DOHH2 (cell line): ENCODE measurements at regions not wholly inside any gene's neighbourhood (a gene's known extent, or its start where the extent isn't known, plus 50 kb on each side); places are given as distances from the start of the nearest gene placed in this dataset.

Source experiments
- H3F3A ChIP-seq: fragments of 200-600 bp; sonication (generic), shearing (Covaris generic); 2 replicates; pipeline ENCODE4 v1.6.0; 2016; ENCODE audit warnings: antibody characterized with exemption, mild to moderate bottlenecking; ENCODE audit not compliant: control insufficient read depth, insufficient read depth
- H3K27ac ChIP-seq: fragments of 200-600 bp; sonication (generic); 2 replicates; pipeline ENCODE4 v1.5.1; 2014; ENCODE audit warnings: low read depth, mild to moderate bottlenecking, low read length, moderate library complexity
- H3K27me3 ChIP-seq: fragments of 200-600 bp; sonication (generic); 2 replicates; pipeline ENCODE4 v1.6.1; 2014; ENCODE audit warnings: mild to moderate bottlenecking, low read length, mixed read lengths; ENCODE audit not compliant: control insufficient read depth
- H3K36me3 ChIP-seq: fragments of 200-600 bp; sonication (generic); 2 replicates; pipeline ENCODE4 v1.6.1; 2014; ENCODE audit warnings: mild to moderate bottlenecking, low read length, moderate library complexity, mixed read lengths; ENCODE audit not compliant: control insufficient read depth
- H3K4me1 ChIP-seq: fragments of 200-600 bp; sonication (generic); 2 replicates; pipeline ENCODE4 v1.6.1; 2014; ENCODE audit warnings: mild to moderate bottlenecking, low read length, mixed read lengths; ENCODE audit not compliant: control insufficient read depth
- H3K4me2 ChIP-seq: fragments of 200-600 bp; sonication (generic); 2 replicates; pipeline ENCODE4 v1.6.0; 2014; ENCODE audit warnings: mild to moderate bottlenecking, low read length, moderate library complexity
- H3K4me3 ChIP-seq: fragments of 200-600 bp; sonication (generic); 2 replicates; pipeline ENCODE4 v1.5.1; 2014; ENCODE audit warnings: mild to moderate bottlenecking, low read length, mixed read lengths
- H3K79me2 ChIP-seq: fragments of 200-600 bp; sonication (generic); 2 replicates; pipeline ENCODE4 v1.6.1; 2014; ENCODE audit warnings: mild to moderate bottlenecking, low read length, mixed read lengths; ENCODE audit not compliant: control insufficient read depth
- H3K9me2 ChIP-seq: fragments of 200-600 bp; sonication (generic); replicated peaks from 2 replicates; pipeline ENCODE4 v1.6.1; 2014; ENCODE audit warnings: mild to moderate bottlenecking, low read length, mixed read lengths; ENCODE audit not compliant: control insufficient read depth
- H3K9me3 ChIP-seq: fragments of 200-600 bp; sonication (generic); 2 replicates; pipeline ENCODE4 v1.6.1; 2014; ENCODE audit warnings: antibody characterized with exemption, low read length, mixed read lengths; ENCODE audit not compliant: control insufficient read depth, insufficient read depth
- H4K20me1 ChIP-seq: fragments of 200-600 bp; sonication (generic); 2 replicates; pipeline ENCODE4 v1.6.0; 2014; ENCODE audit warnings: low read depth, mild to moderate bottlenecking, antibody characterized with exemption, low read length, moderate library complexity; ENCODE audit not compliant: control insufficient read depth, insufficient read depth
- EZH2phosphoT487 ChIP-seq: fragments of 200-600 bp; sonication (generic); IDR thresholded peaks from 2 replicates; pipeline ENCODE4 v1.6.1; 2017; ENCODE audit warnings: borderline replicate concordance, mild to moderate bottlenecking, antibody characterized with exemption, low read length, moderate library complexity, mixed read lengths
- TF ChIP-seq, protein P1 (sequence below): fragments of 200-600 bp; sonication (generic); IDR thresholded peaks from one replicate; pipeline ENCODE4 v1.5.1; 2014; ENCODE audit warnings: antibody characterized with exemption, mild to moderate bottlenecking, low read depth, low read length; ENCODE audit not compliant: poor library complexity, severe bottlenecking

DNA sequence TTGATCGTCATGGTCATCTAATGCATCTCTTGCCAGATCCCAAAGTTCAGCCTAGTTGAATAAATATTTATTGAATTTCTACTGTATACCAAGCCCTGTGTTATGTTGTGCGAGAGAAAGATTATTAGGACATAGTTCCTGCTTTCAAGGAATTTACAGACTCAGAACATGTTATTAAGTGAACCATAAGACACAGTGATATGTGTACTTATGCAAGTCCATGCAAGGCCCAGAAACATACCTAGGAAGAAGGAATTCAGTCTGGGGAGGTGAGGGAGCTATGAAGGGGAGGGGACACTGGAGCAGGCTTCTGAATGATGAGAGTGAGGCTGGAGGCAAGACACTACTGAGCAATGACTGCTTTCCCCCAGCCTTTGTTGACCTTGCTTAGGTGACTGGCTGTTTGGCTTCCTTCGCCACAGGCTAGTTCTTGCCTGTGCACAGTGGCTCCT is 81.4 kb downstream of the ACAA2 start:
- Histone ChIP-seq H4K20me1 (no peaks in the 10 kb centered on the region), H3K9me2 (no peaks in the 10 kb centered on the region), H3K36me3 (no peaks in the 10 kb centered on the region), H3K9me3 (no peaks in the 10 kb centered on the region), H3K4me1 (no peaks in the 10 kb centered on the region), H3K4me3 (no peak overlapping the region), H3K27me3 (no peaks in the 10 kb centered on the region), H3F3A (no peaks in the 10 kb centered on the region), H3K4me2 (no peak overlapping the region), H3K79me2 (no peaks in the 10 kb centered on the region), H3K27ac (no peak overlapping the region)
- TF ChIP-seq EZH2phosphoT487: no peak
- TF ChIP-seq, protein P1, sequence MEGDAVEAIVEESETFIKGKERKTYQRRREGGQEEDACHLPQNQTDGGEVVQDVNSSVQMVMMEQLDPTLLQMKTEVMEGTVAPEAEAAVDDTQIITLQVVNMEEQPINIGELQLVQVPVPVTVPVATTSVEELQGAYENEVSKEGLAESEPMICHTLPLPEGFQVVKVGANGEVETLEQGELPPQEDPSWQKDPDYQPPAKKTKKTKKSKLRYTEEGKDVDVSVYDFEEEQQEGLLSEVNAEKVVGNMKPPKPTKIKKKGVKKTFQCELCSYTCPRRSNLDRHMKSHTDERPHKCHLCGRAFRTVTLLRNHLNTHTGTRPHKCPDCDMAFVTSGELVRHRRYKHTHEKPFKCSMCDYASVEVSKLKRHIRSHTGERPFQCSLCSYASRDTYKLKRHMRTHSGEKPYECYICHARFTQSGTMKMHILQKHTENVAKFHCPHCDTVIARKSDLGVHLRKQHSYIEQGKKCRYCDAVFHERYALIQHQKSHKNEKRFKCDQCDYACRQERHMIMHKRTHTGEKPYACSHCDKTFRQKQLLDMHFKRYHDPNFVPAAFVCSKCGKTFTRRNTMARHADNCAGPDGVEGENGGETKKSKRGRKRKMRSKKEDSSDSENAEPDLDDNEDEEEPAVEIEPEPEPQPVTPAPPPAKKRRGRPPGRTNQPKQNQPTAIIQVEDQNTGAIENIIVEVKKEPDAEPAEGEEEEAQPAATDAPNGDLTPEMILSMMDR: no peak

DNA sequence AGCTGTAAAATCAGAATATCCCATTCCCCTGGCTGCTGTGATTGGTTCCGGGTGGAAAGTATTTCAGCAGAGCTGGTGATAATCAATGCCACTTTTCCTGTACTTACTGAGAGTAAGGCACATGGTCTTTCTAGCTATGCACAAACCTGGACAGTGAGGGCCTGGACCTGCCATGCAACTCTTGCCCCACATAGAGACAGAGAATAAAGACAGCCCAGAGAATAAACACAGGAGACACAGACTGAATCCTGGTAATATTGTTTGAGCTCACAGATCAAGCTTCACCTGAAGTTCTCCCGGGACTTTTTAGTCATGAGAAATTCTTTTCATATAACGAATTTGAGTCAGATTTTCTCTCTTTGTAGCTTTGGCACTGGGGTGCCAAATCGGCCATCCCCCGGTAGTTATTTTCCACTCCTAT is 81.9 kb downstream of the ACAA2 start:
- TF ChIP-seq EZH2phosphoT487: no peak
- TF ChIP-seq, protein P1: no peak
- Histone ChIP-seq H4K20me1 (no peaks in the 10 kb centered on the region), H3K9me2 (no peaks in the 10 kb centered on the region), H3K9me3 (no peaks in the 10 kb centered on the region), H3K27ac (no peak overlapping the region), H3K4me2 (no peak overlapping the region), H3K79me2 (no peaks in the 10 kb centered on the region), H3K4me3 (no peak overlapping the region), H3K27me3 (no peaks in the 10 kb centered on the region), H3K4me1 (no peaks in the 10 kb centered on the region), H3K36me3 (no peaks in the 10 kb centered on the region), H3F3A (no peaks in the 10 kb centered on the region)

DNA sequence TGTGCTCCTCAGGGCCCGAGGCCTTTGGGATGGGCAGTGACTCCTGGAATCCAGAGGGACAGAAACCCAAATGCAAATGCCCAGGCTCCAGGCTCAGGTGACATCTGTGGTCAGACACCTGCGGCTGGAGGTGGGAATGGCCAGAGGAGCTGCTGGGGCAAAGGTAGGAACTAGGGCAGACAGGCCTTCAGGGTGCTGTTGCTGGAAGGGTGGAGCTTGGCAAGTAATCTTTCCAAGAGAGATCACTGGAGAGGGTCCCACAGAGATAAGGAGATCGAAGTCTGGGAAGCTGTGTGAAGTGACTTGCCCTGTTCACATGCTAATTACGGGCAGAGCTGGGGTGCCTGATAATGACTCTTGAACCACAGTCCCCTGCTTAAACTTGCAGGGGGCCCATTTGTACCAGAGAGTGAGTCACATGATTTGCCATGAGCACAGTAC is 82.4 kb downstream of the ACAA2 start:
- Histone ChIP-seq H3F3A (no peaks in the 10 kb centered on the region), H3K27ac (no peak overlapping the region), H3K4me3 (no peak overlapping the region), H3K27me3 (no peaks in the 10 kb centered on the region), H4K20me1 (no peaks in the 10 kb centered on the region), H3K79me2 (no peaks in the 10 kb centered on the region), H3K4me1 (no peaks in the 10 kb centered on the region), H3K36me3 (no peaks in the 10 kb centered on the region), H3K9me3 (no peaks in the 10 kb centered on the region), H3K9me2 (no peaks in the 10 kb centered on the region), H3K4me2 (no peak overlapping the region)
- TF ChIP-seq, protein P1: no peak
- no peak for TF ChIP-seq EZH2phosphoT487
